ENCODE measurements at regions not wholly inside any gene's neighbourhood (a gene's known extent, or its start where the extent isn't known, plus 50 kb on each side); places are given as distances from the start of the nearest gene placed in this dataset.

DNA sequence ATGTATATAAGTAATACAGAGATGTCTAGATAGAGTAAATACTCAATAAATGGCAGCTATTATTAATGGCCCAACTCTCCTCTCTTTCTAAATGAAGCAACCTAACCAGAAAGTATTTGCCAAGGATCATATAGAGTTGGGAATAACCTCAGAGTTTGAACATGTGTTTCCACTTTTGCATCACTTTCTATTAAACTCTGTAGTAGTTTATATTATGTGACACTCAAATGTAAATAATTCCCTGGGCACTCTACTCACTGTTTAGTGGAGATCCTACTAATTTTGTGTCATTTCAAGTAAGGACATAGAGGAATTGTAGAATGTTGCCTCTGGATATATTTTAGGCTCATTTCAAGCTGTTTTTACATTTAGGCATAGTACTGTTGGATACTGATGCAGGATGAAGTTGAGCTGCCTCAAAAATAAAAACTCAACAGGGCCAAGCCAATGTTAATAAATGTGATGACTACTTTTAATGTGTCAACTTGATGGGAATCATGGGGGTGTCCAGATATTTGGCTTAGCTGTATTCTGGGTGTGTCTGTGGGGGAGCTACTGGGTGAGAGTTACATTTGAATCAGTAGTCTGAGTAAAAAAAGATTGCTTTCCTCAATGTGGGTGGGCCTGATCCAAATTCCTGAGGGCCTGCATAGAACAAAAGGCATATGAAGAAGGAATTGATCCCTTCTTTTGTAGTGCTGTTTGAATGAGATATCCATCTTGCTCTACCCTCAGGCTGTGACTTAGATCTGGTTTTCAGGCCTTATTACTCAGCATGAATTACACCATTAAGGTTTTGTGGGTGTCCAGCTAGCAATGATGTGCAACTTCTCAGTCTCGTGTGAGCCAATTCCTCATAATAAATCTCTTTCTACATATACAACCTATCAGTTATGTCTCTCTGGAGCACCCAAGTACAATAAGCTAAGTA lies 1368.2 kb downstream of the STIM2 start (continued):
- TF ChIP-seq, protein P1, sequence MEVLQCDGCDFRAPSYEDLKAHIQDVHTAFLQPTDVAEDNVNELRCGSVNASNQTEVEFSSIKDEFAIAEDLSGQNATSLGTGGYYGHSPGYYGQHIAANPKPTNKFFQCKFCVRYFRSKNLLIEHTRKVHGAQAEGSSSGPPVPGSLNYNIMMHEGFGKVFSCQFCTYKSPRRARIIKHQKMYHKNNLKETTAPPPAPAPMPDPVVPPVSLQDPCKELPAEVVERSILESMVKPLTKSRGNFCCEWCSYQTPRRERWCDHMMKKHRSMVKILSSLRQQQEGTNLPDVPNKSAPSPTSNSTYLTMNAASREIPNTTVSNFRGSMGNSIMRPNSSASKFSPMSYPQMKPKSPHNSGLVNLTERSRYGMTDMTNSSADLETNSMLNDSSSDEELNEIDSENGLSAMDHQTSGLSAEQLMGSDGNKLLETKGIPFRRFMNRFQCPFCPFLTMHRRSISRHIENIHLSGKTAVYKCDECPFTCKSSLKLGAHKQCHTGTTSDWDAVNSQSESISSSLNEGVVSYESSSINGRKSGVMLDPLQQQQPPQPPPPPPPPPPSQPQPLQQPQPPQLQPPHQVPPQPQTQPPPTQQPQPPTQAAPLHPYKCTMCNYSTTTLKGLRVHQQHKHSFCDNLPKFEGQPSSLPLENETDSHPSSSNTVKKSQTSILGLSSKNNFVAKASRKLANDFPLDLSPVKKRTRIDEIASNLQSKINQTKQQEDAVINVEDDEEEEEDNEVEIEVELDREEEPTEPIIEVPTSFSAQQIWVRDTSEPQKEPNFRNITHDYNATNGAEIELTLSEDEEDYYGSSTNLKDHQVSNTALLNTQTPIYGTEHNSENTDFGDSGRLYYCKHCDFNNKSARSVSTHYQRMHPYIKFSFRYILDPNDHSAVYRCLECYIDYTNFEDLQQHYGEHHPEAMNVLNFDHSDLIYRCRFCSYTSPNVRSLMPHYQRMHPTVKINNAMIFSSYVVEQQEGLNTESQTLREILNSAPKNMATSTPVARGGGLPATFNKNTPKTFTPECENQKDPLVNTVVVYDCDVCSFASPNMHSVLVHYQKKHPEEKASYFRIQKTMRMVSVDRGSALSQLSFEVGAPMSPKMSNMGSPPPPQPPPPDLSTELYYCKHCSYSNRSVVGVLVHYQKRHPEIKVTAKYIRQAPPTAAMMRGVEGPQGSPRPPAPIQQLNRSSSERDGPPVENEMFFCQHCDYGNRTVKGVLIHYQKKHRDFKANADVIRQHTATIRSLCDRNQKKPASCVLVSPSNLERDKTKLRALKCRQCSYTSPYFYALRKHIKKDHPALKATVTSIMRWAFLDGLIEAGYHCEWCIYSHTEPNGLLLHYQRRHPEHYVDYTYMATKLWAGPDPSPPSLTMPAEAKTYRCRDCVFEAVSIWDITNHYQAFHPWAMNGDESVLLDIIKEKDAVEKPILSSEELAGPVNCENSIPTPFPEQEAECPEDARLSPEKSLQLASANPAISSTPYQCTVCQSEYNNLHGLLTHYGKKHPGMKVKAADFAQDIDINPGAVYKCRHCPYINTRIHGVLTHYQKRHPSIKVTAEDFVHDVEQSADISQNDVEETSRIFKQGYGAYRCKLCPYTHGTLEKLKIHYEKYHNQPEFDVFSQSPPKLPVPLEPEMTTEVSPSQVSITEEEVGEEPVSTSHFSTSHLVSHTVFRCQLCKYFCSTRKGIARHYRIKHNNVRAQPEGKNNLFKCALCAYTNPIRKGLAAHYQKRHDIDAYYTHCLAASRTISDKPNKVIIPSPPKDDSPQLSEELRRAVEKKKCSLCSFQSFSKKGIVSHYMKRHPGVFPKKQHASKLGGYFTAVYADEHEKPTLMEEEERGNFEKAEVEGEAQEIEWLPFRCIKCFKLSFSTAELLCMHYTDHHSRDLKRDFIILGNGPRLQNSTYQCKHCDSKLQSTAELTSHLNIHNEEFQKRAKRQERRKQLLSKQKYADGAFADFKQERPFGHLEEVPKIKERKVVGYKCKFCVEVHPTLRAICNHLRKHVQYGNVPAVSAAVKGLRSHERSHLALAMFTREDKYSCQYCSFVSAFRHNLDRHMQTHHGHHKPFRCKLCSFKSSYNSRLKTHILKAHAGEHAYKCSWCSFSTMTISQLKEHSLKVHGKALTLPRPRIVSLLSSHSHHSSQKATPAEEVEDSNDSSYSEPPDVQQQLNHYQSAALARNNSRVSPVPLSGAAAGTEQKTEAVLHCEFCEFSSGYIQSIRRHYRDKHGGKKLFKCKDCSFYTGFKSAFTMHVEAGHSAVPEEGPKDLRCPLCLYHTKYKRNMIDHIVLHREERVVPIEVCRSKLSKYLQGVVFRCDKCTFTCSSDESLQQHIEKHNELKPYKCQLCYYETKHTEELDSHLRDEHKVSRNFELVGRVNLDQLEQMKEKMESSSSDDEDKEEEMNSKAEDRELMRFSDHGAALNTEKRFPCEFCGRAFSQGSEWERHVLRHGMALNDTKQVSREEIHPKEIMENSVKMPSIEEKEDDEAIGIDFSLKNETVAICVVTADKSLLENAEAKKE (CRISPR knock-in tag; IDR thresholded peaks at IDR 0.05): no peak
- TF ChIP-seq EZH2phosphoT487 (IDR thresholded peaks at IDR 0.05; ENCODE audit: unreplicated experiment): no peak
- TF ChIP-seq ZNF331 (CRISPR knock-in tag; IDR thresholded peaks at IDR 0.05; ENCODE audit: low read depth): no peak
- no peak for TF ChIP-seq EZH2 (IDR thresholded peaks at IDR 0.05; ENCODE audit: low read depth, unreplicated experiment)

DNA sequence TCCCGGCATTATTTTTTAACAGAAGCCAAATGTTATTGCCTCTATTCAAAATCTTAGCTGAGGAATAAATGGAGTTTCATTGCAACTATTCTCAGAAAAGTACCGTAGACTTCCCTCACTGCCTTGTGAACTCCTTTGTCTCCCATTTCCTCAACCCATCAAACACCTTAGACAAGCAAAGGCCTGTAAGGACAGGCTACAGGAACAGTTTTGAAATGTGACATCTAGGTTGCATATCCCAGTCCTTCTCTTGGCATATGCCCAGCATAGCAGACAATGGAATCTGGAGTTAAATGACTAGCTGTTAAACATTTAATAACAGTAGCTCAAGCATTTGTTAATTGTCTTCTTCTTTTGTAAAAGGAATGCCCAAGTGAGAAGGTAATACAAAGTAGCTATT lies 1371.7 kb downstream of the STIM2 start:
- Histone ChIP-seq H3K27me3 (ENCODE audit: insufficient read depth) (no peaks in the 10 kb centered on the region), H3K36me3 (ENCODE audit: insufficient read depth) (no peaks in the 10 kb centered on the region), H2AFZ (no peak overlapping the region), H3F3A (replicated peaks; ENCODE audit: low read depth) (no peaks in the 10 kb centered on the region), H3K79me2 (replicated peaks; ENCODE audit: insufficient read depth) (no peaks in the 10 kb centered on the region), H3K4me3 (no peak overlapping the region), H4K20me1 (replicated peaks; ENCODE audit: insufficient read depth) (no peaks in the 10 kb centered on the region), H3K4me1 (ENCODE audit: insufficient read depth) (peaks cover 38% of the 10 kb centered on the region), H3K9me2 (ENCODE audit: insufficient read depth) (0 out of 2 replicates have a peak, but pooled peaks cover 2% of the 10 kb centered on the region), H3K27ac (ENCODE audit: low read depth) (no peak overlapping the region), H3K4me2 (no peak overlapping the region)
- Mint-ChIP-seq H3K27ac (no peak overlapping the region), H3K4me1 (peaks cover 15% of the 10 kb centered on the region; the same call in 2 of the 3 replicates), H3K36me3 (ENCODE audit: low read depth) (no peaks in the 10 kb centered on the region), H3K27me3 (ENCODE audit: insufficient read depth, low read depth, poor library complexity) (no peaks in the 10 kb centered on the region), H3K9me3 (no peaks in the 10 kb centered on the region), H3K4me3 (no peak overlapping the region)
- no peak for DNase-seq (ENCODE audit: low spot score)
- ATAC-seq: no peak
- TF ChIP-seq, protein P2, sequence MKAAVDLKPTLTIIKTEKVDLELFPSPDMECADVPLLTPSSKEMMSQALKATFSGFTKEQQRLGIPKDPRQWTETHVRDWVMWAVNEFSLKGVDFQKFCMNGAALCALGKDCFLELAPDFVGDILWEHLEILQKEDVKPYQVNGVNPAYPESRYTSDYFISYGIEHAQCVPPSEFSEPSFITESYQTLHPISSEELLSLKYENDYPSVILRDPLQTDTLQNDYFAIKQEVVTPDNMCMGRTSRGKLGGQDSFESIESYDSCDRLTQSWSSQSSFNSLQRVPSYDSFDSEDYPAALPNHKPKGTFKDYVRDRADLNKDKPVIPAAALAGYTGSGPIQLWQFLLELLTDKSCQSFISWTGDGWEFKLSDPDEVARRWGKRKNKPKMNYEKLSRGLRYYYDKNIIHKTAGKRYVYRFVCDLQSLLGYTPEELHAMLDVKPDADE (IDR thresholded peaks at IDR 0.05): no peak
- no peak for TF ChIP-seq NANOG (IDR thresholded peaks at IDR 0.05; ENCODE audit: borderline replicate concordance)
- no peak for TF ChIP-seq ZNF114 (CRISPR knock-in tag; IDR thresholded peaks at IDR 0.05)
- no peak for TF ChIP-seq EZH2 (IDR thresholded peaks at IDR 0.05; ENCODE audit: low read depth, unreplicated experiment)
- no peak for TF ChIP-seq ZNF331 (CRISPR knock-in tag; IDR thresholded peaks at IDR 0.05; ENCODE audit: low read depth)
- no peak for TF ChIP-seq JUNB (IDR thresholded peaks at IDR 0.05; ENCODE audit: unreplicated experiment)
- no peak for TF ChIP-seq POLR2AphosphoS5 (IDR thresholded peaks at IDR 0.05; ENCODE audit: low read depth)
- no peak for TF ChIP-seq CREB1 (CRISPR knock-in tag; IDR thresholded peaks at IDR 0.05; ENCODE audit: low read depth)
